Stomach smooth muscle (tissue), 2 donors: ENCODE measurements at regions not wholly inside any gene's neighbourhood (a gene's known extent, or its start where the extent isn't known, plus 50 kb on each side); places are given as distances from the start of the nearest gene placed in this dataset.
"Not testable (repeated sequence)": the region's sequence is repeated elsewhere in the genome, so short reads cannot be mapped to it uniquely, and the experiment has no call there.

Experiments
- H3K27ac ChIP-seq: one replicate; pipeline ENCODE4 v1.7.0; 2013; ENCODE audit warnings: mild to moderate bottlenecking, low read length, inconsistent platforms
- H3K27me3 ChIP-seq, 2 donors: one replicate each; pipeline ENCODE4 v1.7.0; 2013; ENCODE audit warnings: low read length in 2 of 2; ENCODE audit not compliant: insufficient read depth in 2 of 2, control insufficient read depth in 1 of 2
- H3K36me3 ChIP-seq, 2 donors: one replicate each; pipeline ENCODE4 v1.7.0; 2013; ENCODE audit warnings: low read length in 2 of 2; ENCODE audit not compliant: control insufficient read depth in 2 of 2, insufficient read depth in 2 of 2
- H3K4me1 ChIP-seq: one replicate; pipeline ENCODE4 v1.7.0; 2013; ENCODE audit warnings: low read length; ENCODE audit not compliant: control insufficient read depth, insufficient read depth
- H3K4me3 ChIP-seq, 2 donors: one replicate each; pipeline ENCODE4 v1.7.0; 2013; ENCODE audit warnings: low read length in 2 of 2
- H3K9ac ChIP-seq, 2 donors: one replicate each; pipeline ENCODE4 v1.7.0; 2013; ENCODE audit warnings: low read length in 2 of 2, mild to moderate bottlenecking in 1 of 2
- H3K9me3 ChIP-seq, 2 donors: one replicate each; pipeline ENCODE4 v1.7.0; 2013; ENCODE audit warnings: low read length in 2 of 2; ENCODE audit not compliant: control insufficient read depth in 2 of 2
- donor health status: healthy.
- donor health status: Pancreatic carcinoma.

DNA sequence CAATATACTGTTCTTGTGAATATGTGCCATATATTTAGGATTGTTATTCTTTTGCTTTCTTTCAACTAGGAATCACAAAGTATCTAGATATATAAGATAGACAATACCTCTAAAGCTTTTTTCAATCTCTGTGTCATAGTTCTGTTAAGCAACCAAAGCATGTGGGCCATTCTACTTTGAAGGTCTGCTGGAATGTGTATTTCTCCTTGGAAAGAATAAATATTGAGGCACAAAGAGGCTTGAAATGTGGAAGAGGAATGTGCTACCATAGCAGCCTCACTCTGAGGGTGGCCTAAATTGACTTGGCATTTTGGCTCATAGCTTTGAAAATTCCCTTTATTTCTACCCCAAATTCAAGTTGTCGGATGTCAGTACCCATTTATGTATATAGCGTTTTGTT lies 488.5 kb upstream of the MAN1A1 start:
- Histone ChIP-seq H3K27ac (no peak overlapping the region), H3K27me3 (no peaks in the 10 kb centered on the region), H3K4me3 (no peak overlapping the region), H3K4me1 (no peaks in the 10 kb centered on the region), H3K9ac (no peak overlapping the region), H3K36me3 (no peaks in the 10 kb centered on the region), H3K9me3 (no peaks in the 10 kb centered on the region)

GRCh38 chr6:119834418-119834817 lies 484.9 kb upstream of the MAN1A1 start:
- no peak overlapping the region for H3K27ac ChIP-seq
- no peaks in the 10 kb centered on the region for H3K36me3 ChIP-seq
- no peaks in the 10 kb centered on the region for H3K9me3 ChIP-seq
- no peaks in the 10 kb centered on the region for H3K4me1 ChIP-seq
- no peaks in the 10 kb centered on the region for H3K27me3 ChIP-seq
- no peak overlapping the region for H3K4me3 ChIP-seq
- no peak overlapping the region for H3K9ac ChIP-seq

DNA sequence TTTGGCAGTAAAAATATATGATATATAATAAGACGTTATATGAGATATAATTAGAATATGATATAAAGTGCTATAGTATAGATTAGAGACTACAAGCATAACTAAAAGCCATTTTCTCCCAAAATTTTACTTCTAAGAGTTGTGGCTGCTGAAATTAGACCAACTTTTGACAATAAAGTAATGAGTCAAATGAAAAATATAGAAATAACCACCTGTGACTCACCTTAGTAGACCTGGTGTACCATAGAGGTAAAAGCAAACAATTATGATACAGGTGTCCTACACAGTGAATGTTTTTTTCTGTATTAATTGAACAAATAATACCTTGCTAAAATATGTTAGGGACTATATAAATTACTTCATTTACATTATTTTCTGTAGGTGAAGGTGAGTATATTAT lies 482.9 kb upstream of the MAN1A1 start:
- H3K27me3 ChIP-seq: no peaks in the 10 kb centered on the region
- no peaks in the 10 kb centered on the region for H3K36me3 ChIP-seq
- H3K4me3 ChIP-seq: no peak overlapping the region
- no peak overlapping the region for H3K9ac ChIP-seq
- no peaks in the 10 kb centered on the region for H3K4me1 ChIP-seq
- no peaks in the 10 kb centered on the region for H3K9me3 ChIP-seq
- H3K27ac ChIP-seq: no peak overlapping the region

DNA sequence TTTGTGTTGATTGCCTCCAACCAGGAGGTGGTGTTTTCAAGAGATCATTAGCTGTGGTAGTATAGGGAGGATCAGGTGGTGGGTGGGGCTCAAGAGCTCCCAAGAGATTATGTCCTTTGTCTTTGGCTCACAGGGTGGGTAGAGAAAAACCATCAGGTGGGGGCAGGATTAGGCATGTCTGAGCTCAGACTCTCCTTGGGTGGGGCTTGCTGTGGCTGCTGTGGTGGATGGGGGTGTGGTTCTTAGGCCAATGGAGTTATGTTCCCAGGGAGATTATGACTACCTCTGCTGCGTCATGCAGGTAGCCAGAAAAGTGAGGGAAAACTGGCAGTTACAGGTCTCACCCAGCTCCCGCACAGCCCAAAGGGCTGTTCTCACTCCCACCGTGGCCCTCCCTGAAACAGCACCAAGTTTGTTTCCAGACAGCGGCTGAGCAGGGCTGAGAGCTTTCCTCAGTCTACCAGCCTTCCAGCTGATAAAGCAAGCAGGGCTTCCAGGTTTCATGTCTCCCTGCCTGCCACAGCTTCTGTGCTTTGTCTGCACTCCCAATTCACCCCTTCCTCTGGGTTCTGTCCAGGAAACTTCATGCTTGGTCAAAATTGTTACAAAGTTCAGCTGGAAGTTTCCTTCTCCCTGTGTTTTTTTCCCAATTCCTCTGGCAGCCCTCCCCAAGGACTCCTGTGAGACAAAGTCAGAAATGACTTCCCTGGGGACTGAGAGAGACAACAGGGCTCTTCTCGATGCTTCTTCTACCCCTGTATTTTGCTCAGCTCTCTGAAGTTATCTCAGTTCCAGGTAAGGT lies 481.1 kb upstream of the MAN1A1 start:
- H3K9ac ChIP-seq: no peak overlapping the region
- no peaks in the 10 kb centered on the region for H3K4me1 ChIP-seq
- no peaks in the 10 kb centered on the region for H3K36me3 ChIP-seq
- no peaks in the 10 kb centered on the region for H3K9me3 ChIP-seq
- no peak overlapping the region for H3K27ac ChIP-seq
- no peaks in the 10 kb centered on the region for H3K27me3 ChIP-seq
- H3K4me3 ChIP-seq: no peak overlapping the region

GRCh38 chr6:119830069-119830468 lies 480.5 kb upstream of the MAN1A1 start:
- Histone ChIP-seq H3K9me3 (no peaks in the 10 kb centered on the region), H3K4me3 (no peak overlapping the region), H3K27ac (no peak overlapping the region), H3K36me3 (no peaks in the 10 kb centered on the region), H3K9ac (no peak overlapping the region), H3K27me3 (no peaks in the 10 kb centered on the region), H3K4me1 (no peaks in the 10 kb centered on the region)

- not testable (repeated sequence) for H3K27me3 ChIP-seq, H3K36me3 ChIP-seq, H3K4me3 ChIP-seq, H3K4me1 ChIP-seq, H3K27ac ChIP-seq, H3K9ac ChIP-seq, H3K9me3 ChIP-seq
Observed at GRCh38 chr6:119829499-119829898, 479.9 kb upstream of the MAN1A1 start.

DNA sequence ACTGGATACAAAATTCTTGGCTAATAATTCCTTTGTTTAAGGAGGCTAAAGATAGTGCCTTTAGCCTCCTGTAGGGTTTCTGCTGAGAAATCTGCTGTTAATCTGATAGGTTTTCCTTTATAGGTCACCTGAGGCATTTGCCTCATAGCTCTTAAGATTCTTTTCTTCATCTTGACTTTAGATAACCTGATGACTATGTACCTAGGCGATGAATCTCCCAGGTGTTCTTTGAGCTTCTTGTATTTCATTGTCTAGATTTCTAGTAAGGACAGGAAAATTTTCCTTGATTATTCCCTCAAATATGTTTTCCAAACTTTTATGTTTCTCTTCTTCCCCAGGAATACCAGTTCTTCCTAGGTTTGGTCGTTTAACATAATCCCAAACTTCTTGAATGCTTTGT lies 479.4 kb upstream of the MAN1A1 start:
- Histone ChIP-seq H3K9ac (no peak overlapping the region), H3K27ac (no peak overlapping the region), H3K36me3 (no peaks in the 10 kb centered on the region), H3K9me3 (no peaks in the 10 kb centered on the region), H3K4me1 (no peaks in the 10 kb centered on the region), H3K27me3 (no peaks in the 10 kb centered on the region), H3K4me3 (no peak overlapping the region)

DNA sequence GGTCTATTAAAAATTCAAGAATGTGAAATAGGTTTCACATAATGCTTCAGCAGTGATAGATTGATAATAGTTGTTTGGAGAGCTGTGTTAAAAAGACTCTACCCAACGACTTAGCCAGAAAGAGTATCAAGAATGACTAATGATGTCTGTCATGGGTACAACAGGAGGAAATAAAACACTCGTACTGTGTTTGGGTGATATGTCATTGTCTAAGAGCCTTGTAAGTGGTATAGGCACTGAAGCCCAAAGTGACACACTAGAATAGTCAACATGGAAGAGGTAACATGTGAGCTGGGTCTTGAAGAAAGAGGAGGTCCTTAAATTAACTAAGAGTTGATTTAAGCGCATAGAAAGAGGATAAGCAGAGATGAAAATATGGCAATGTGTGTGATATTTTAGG lies 471.8 kb upstream of the MAN1A1 start:
- H3K4me1 ChIP-seq: no peaks in the 10 kb centered on the region
- no peaks in the 10 kb centered on the region for H3K27me3 ChIP-seq
- no peak overlapping the region for H3K27ac ChIP-seq
- H3K9me3 ChIP-seq: no peaks in the 10 kb centered on the region
- no peak overlapping the region for H3K4me3 ChIP-seq
- no peak overlapping the region for H3K9ac ChIP-seq
- H3K36me3 ChIP-seq: no peaks in the 10 kb centered on the region

- Histone ChIP-seq H3K4me1 (no peaks in the 10 kb centered on the region), H3K4me3 (no peak overlapping the region), H3K9ac (no peak overlapping the region), H3K9me3 (no peaks in the 10 kb centered on the region), H3K36me3 (no peaks in the 10 kb centered on the region), H3K27me3 (no peaks in the 10 kb centered on the region), H3K27ac (no peak overlapping the region)
Observed at GRCh38 chr6:119818876-119819275, 469.3 kb upstream of the MAN1A1 start.

GRCh38 chr6:119814609-119815400 lies 465.2 kb upstream of the MAN1A1 start:
- Histone ChIP-seq H3K4me1 (no peaks in the 10 kb centered on the region), H3K9ac (no peak overlapping the region), H3K27ac (no peak overlapping the region), H3K4me3 (no peak overlapping the region), H3K27me3 (no peaks in the 10 kb centered on the region), H3K9me3 (no peaks in the 10 kb centered on the region), H3K36me3 (no peaks in the 10 kb centered on the region)

DNA sequence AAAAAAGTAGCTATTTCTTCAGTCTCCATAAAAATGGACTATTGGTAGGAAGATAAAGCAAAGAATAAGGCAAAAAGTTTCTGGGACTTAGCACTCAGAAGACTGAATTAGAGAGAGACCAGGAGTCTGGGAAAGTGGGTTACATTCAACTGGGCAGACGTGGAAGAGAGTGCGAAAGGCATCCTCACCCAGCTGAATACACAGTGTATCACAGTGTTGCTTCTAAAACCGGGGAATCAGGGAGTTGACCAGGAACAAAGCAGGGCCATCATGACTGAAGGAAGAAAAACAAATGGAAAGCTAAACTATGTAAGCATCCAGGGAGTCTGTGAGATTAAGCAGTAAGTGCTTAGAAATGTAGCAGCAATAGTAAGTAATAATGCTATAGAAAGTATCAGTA lies 452.9 kb upstream of the MAN1A1 start:
- H3K9ac ChIP-seq: no peak overlapping the region
- H3K27ac ChIP-seq: no peak overlapping the region
- no peaks in the 10 kb centered on the region for H3K4me1 ChIP-seq
- no peaks in the 10 kb centered on the region for H3K36me3 ChIP-seq
- H3K27me3 ChIP-seq: no peaks in the 10 kb centered on the region
- H3K4me3 ChIP-seq: no peak overlapping the region
- no peaks in the 10 kb centered on the region for H3K9me3 ChIP-seq
